B cell (primary cell): ENCODE measurements at regions not wholly inside any gene's neighbourhood (a gene's known extent, or its start where the extent isn't known, plus 50 kb on each side); places are given as distances from the start of the nearest gene placed in this dataset.

Source experiments
- EZH2 ChIP-seq: IDR thresholded peaks from 2 replicates; pipeline ENCODE4 v1.6.1; 2012; ENCODE audit warnings: borderline replicate concordance, low read depth, mild to moderate bottlenecking, moderate library complexity, low read length; ENCODE audit not compliant: insufficient read depth, poor library complexity, severe bottlenecking
- TF ChIP-seq, protein P1 (sequence below): fragments of 200-600 bp; IDR thresholded peaks from one replicate; pipeline ENCODE4 v1.8.0; 2022; ENCODE audit warnings: antibody characterized with exemption, mild to moderate bottlenecking

DNA sequence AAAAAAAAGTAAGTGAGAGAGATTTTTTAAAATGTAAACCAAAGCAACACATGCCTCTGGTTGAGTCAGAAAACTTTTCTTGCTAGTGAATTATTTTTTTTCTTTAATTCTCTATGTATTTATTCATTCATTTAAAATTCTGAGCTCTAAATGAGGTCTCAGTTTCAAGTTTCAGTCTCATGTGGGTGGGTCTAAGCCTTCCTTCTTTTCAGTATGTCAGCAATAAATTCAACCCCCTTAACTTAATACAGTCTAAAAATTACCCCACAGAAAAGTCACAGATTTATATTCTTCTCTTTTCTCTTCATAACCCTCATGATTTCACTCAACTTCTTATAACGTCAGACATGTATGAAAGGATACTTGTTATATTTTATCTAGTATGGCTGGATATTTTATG is 663.3 kb upstream of the PTCHD4 start:
- TF ChIP-seq, protein P1, sequence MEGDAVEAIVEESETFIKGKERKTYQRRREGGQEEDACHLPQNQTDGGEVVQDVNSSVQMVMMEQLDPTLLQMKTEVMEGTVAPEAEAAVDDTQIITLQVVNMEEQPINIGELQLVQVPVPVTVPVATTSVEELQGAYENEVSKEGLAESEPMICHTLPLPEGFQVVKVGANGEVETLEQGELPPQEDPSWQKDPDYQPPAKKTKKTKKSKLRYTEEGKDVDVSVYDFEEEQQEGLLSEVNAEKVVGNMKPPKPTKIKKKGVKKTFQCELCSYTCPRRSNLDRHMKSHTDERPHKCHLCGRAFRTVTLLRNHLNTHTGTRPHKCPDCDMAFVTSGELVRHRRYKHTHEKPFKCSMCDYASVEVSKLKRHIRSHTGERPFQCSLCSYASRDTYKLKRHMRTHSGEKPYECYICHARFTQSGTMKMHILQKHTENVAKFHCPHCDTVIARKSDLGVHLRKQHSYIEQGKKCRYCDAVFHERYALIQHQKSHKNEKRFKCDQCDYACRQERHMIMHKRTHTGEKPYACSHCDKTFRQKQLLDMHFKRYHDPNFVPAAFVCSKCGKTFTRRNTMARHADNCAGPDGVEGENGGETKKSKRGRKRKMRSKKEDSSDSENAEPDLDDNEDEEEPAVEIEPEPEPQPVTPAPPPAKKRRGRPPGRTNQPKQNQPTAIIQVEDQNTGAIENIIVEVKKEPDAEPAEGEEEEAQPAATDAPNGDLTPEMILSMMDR = no peak
- TF ChIP-seq EZH2 = no peak
